Stimulated activated CD8-positive, alpha-beta memory T cell treated with anti-CD3 and anti-CD28 coated beads, Interleukin-4, amount 100 ng/mL, for 1 hour (primary cell): ENCODE measurements at regions not wholly inside any gene's neighbourhood (a gene's known extent, or its start where the extent isn't known, plus 50 kb on each side); places are given as distances from the start of the nearest gene placed in this dataset.
"Not testable (repeated sequence)": the region's sequence is repeated elsewhere in the genome, so short reads cannot be mapped to it uniquely, and the experiment has no call there.

Source experiments
- DNase-seq, 2 donors: peaks; one replicate each; pipeline ENCODE4 v3.0.0-alpha.2; 2020; ENCODE audit warnings: low read depth in 2 of 2, low spot score in 1 of 2

GRCh38 chr2:240369335-240369734, 66.1 kb upstream of the GPC1 start:
- DNase-seq, result no peak

- no peak for DNase-seq
Observed at GRCh38 chr2:240369801-240370585, 65.5 kb upstream of the GPC1 start.

DNA sequence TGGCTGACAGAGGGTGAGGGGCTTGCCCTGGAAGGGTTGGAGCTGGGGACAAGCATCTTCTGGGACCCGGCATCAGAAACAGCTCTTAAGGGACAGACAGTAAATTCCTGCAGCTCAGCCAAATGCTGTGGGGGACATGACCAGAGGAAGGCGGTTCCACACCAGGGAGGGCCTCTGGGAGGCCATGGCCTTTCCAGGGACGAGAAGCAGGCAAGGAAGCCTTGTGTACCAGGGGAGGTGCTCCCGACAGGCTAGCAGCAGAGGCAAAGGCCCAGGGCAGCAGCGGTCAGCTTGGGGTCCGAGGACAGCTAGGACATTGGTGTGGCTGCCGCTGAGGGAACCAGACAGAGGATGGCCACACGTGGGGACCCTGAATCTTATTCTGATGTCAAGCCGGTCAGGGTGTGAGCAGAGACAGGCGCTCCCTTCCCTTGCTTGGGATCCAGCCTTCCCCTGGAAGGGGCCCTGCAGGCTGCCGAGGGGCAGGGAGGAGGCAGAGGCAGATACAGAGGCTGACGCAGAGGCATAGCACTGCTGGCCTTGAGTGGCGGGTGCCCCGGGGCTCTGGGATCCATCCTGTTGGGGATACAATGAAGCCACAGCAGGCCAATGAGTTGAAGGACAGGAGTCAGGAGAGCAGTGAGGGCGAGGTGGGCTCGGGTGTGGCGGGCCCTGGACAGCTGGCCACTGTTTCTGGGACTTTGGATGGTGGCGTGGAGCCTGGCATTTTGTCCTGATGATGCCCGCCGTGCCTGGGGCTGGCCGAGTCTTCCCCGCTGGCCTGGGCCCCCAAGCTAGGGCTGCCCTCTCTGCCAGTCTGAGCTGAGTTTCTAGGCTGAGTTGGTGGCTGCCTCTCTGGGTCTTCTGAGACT, 64.1 kb upstream of the GPC1 start:
- DNase-seq, result no peak

GRCh38 chr2:240372101-240372500, 63.4 kb upstream of the GPC1 start:
- DNase-seq, result no peak

DNA sequence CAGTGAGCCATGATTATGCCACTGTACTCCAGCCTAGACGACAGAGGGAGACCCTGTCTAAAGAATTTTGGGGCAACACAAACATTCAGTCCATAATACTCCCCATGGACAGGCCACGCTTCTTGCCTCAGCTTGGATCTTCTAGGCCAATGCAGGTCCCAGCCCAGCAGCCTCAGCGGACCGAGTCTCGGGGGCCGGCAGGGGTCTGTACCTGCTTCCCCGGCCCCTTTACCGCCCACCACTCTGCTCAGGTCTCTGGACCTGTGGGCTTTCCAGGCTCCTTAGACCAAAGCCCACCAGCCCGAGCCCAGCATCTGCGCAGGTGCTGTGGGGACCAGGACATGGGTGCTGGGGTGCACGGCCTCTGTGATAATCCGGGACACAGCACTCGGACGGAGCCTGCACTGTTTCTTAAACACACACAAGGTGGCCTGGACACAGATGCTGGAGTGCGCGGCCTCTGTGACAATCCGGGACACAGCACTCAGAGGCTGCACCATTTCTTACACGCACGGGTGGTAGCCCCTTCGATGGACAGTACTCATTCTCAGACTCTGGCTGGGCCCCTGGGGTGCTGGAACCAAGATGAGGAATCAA, 62.1 kb upstream of the GPC1 start:
- no peak for DNase-seq

DNA sequence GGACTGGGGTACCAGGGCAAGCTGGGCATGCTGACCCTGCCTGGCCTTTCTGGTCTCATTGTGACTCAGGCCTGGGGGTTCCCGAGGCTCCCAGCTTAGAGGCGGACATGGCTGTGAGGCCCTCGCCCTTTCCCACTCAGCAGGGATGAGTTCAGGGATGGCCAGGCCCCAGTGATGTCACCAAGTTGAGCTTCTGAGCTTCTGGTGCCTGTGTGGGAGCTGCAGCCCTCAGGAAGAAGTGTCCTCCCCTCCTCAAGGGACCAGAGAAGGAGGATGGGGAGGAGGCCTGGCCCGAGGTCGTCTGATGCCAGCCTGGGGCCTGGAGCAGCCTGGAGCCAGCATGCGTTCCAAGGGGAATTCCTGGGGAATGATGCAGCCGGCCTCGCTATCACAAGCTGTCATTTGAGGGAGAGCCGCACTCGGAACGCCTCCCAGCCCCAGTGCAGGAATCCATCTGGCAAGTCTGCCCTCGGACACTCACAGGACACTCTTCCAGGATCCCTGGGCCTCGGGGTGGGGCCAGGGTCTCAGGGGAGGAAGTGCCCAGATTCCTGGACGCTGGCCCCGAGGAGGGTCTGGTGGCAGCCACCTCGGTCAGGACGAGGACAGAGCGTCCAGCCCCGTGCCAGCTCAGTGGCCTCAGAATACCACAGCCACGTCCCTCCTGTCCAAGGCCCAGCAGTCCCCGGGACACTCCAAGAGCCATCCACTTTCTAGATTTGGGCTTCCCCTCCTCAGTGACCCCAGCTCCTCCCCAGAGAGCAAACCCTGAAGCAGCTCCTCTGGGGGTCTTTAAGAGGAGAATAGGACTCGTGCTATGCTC, 61.2 kb upstream of the GPC1 start:
- no peak for DNase-seq

DNA sequence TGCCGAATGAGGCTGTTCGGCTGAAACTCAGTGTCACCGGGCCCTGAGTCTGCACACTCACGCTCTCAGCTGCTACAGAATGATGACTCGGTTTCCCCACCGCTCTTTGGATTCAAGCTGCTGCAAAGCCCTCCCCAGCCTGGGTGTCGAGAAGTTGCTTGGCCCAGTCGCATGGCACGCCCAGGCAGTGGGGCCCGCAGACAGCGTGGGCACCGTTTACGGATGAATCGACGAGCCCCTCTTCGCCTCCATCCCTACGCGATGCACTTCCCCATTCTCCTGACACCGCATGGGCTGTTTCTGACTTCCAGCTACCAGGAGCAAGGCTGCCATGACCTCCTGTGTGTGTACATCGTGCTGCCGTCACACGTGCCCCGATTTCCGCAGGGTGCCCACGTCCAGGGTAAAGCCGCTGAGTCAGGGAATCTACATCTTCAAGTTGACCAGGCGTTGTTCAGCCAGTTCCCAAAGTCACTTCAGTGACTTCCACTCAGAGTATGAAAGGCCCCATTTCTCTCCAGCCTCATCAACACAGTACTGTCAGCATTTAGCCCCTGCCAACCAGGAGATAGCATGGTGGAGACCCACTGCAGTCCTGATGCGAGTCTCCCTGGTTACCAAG, 60.3 kb upstream of the GPC1 start:
- DNase-seq, result no peak

DNA sequence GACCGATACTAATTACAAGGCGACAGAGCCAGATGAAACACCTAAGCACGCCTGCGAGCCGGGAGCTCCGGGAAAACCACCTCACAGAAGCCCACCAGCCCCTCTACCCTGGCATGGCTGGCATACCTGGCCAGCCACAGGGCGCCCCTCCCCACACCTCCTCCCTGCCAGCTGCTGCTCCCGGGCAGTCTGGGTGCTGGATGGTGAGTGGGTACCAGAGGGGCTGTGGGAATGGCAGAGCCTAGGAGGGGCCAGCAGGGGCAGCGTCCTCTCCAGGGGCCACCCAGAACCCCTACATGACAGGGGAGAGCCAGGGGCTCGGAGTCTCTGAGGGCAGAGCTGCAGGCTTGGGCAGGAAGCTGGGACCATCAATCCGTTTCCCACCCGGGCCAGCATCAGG, 58.7 kb upstream of the GPC1 start:
- no peak for DNase-seq

DNA sequence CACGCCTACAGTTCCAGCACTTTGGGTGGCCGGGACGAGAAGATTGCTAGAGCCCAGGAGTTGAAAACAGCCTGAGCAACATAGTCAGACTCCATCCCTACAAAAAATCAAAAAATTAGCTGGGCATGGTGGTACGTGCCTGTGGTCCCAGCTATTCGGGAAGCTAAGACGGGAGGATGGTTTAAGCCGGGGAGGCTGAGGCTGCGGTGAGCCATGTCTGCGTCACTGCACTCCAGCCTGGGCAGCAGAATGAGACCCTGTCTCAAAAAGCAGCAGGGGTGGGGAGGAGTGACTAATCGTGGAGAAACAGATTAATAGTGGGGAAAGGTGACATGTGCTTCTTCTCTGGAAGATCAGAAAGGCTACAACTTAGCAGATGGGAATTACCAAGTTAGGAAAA, 58.1 kb upstream of the GPC1 start:
- DNase-seq, result no peak

DNA sequence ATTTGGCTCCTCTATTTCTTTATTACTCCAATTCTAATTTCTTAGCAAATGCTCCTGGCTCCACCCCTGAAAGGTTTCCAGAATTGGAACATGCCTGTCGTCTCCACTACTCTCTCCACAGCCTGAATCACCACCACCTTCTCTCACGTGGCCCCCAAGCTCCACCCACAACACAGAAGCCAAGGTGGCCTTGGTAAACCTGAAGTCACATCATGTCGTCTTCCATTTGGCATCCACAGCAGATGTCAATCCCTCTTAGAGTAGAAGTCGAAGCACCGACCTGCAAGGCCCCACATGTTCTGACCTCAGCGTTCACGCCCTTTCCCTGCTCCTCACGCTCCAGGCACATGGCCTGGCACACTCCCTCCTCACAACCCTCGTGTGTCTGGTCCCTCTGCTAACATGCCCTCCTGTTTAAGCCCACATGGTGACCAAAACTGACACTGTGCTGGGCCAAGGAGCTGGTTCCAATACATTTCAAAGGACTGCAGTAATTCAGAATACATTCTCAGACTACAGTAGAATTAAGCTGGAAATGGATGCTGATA, 56.3 kb upstream of the GPC1 start:
- DNase-seq, result no peak

DNA sequence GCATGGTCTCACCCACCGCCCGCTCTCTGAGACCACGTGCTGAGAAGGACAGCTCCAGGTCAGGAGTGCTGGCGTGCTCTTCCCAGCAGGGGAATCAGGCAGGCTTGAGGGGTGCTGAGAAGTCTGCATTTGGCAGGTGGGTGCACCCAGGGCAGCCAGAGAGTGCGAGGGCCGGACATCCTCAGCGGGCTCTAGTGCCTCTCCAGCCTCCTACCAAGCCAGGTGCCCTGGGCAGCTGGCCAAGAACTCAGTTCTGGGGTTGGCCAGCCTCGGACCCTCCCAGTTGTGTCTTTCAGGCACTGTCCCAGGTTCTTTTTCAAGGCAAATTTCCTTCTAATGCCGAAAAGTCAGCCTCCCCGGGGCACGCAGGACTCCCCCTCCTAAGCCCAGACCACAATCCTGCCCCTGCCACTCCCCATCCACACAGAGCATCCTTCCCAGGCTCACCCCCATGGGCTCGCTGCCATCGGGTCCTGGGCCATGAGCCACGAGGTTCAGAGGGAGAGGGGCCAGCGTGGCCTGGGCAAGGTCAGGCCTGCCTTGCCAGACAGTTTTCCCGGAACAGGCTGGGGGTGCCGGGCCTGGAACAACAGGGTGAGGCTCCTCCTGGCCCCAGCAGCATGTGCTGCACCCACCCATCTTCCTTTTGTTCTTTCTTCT, 52.2 kb upstream of the GPC1 start:
- no peak for DNase-seq

- DNase-seq, result no peak
Observed at GRCh38 chr2:240383871-240384700, 51.4 kb upstream of the GPC1 start.

DNA sequence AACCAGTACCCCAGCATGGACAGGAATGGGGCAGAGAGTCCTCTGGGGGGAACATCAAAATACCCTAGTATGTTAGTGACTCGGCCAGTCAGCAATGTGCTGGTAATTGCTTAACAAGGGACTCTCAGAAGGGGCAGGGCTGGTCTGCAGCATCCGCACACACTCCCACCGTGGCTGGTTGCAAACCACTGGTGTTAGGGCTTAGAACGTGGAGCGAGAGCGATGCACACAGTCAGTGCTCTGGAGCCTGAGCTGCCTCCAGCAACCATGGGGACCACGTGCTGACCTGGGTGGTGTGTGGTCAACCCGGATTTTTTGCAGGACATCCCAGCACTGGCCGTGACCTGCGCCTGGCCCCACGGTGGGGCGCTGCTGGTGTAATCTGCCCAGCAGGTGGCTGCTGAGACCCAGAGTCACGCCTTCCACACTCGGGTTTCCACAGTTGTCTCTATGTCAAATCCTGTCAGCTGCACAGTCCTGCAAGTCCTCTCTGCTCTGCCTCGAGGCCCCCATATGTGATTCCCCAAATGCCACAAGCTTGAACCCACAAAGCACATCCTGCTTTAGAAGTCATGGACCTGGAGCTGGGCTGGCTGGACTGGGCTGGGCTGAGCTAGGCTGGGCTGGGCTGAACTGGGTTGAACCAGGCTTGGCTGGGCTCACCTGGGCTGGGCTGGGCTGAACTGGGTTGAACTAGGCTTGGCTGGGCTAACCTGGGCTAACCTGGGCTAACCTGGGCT, 50.6 kb upstream of the GPC1 start:
- DNase-seq, result no peak

DNA sequence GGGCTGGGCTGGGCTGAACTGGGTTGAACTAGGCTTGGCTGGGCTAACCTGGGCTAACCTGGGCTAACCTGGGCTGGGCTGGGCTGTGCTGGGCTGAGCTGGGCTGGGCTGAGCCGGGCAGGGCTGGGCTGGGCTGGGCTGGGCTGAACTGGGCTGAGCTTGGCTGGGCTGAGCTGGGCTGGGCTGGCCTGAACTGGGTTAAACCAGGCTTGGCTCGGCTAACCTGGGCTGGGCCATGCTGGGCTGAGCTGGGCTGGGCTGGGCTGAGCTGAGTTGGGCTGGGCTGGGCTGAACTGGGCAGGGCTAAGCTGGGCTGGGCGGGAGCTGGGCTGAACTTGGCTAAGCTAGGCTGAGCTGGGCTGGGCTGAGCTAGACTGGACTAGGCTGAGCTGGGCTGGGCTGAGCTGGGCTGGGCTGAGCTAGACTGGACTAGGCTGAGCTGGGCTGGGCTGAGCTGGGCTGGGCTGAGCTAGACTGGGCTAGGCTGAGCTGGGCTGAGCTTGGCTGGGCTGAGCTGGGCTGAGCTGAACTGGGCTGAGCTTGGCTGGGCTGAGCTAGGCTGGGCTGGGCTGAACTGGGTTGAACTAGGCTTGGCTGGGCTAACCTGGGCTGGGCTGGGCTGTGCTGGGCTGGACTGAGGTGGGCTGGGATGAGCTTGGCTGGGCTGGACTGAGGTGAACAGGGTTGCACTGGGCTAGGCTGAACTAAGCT, 49.9 kb upstream of the GPC1 start:
- not testable (repeated sequence) for DNase-seq
